COLO668 (cell line): ENCODE measurements at regions not wholly inside any gene's neighbourhood (a gene's known extent, or its start where the extent isn't known, plus 50 kb on each side); places are given as distances from the start of the nearest gene placed in this dataset.

Experiments
- DNase-seq: peaks from one replicate; lab custom pipeline; 2025; ENCODE audit not compliant: unreplicated experiment; lab: John Stamatoyannopoulos, UW

GRCh38 chr10:58932577-58933314, 243.7 kb upstream of the PHYHIPL start:
- DNase-seq = no peak

- no peak for DNase-seq
Measured at GRCh38 chr10:58936364-58936763, 240.1 kb upstream of the PHYHIPL start.

GRCh38 chr10:58937423-58937822, 239.0 kb upstream of the PHYHIPL start:
- no peak for DNase-seq

DNA sequence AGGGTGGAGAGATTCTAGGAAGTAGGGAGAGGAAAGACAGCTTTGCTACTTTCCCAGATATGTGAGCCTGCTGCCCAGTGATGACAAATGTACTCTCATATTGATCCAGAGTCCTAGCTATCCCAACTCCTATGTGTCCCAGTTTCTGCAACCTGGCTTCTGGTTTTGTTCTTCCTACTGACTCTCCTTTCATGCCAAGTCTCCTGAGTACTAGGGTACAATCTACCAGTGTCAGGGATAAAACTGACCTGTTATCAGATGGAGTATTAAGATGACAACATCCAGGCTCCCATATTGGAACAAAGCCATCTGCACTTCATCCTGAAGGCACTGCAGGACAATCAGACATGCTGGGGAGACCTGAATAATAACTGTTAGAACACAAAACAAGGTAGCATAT, 233.7 kb upstream of the PHYHIPL start:
- DNase-seq = no peak

DNA sequence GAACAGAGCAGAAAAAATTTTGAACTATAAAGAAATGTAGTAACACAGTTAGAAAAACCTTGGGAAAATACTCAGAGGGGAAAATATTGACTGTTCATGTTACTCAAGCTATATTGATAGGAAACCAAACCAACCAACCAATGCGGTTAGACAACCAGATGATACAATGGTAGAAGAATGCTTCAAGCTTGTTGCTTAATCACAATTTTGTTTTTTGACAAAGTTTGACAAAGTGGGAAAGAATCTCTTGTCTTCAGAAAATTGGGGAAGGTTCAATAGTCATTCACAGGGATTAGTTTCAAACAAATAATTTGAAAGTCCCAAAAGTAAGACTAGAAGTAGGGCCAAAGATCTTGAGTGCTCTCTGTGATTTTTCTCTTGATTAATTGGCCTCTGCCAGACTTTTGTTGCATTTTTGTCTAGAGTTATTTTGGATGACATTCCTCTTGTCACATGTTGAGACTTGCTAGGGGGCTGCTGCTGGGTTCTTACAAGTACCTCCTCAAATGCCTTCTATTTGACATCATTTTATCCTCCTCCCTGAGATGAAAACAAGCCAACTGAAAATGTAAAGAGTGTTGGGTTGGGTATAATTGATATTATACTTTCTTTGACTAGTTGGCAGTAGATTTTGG, 233.1 kb upstream of the PHYHIPL start:
- no peak for DNase-seq

- DNase-seq = no peak
Measured at GRCh38 chr10:58943960-58944359, 232.5 kb upstream of the PHYHIPL start.

- no peak for DNase-seq
Measured at GRCh38 chr10:58948303-58948702, 228.1 kb upstream of the PHYHIPL start.

DNA sequence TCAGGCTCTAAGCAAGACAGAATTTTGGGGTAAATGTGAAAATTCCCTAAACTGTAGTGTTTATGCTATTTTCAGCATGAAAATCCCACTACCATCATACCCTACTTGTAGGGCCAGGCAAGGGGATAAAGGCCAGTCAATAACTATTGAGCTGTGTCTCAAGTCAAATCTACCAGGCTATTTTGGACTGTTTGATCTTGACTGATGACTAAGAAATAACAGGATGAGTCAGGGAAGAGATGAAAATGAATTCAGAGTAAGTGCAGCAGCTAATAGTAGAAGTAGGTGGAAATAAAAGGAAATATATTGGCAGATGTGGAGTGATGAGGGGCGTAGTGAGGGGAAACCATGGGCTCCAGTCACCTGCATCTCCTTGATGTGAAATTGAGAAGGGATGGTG, 225.8 kb upstream of the PHYHIPL start:
- no peak for DNase-seq

DNA sequence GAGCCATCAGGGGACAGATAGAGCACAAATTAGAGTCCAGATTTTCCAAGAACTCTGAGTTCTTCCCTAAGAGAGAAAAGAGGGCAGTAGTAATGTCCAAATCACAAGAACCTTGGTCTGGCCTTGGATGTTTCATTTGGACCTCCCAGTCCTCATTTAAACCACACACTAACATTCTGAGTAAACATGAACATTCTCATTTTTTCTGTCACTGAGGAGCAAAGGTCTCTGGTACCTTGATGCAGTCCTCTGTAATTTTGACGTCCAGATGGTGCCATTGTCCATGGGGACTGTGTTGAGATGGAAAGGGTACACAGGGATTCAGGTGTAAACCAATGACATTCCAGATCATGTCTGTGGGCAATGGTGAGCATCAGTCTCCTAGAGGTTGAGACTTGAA, 225.4 kb upstream of the PHYHIPL start:
- no peak for DNase-seq

DNA sequence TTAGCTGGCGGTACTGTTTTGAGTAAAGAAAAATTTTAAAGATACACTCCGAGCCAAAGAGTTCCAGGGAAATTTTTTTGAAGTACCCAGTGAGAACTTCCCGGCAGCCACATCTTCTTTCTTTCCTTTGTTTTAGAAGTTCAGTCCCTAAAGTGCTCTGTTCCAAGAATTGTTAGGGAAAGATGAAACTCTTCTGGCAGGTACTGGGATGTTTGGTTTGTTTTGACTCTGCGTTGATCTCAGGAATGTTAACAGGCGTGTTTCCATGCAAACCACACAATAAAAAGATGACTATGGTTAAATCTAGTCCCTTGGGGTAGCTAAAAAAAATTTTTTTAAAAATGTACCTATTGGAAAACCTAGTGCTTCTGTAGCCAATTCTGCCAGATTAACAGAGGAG, 224.7 kb upstream of the PHYHIPL start:
- no peak for DNase-seq

DNA sequence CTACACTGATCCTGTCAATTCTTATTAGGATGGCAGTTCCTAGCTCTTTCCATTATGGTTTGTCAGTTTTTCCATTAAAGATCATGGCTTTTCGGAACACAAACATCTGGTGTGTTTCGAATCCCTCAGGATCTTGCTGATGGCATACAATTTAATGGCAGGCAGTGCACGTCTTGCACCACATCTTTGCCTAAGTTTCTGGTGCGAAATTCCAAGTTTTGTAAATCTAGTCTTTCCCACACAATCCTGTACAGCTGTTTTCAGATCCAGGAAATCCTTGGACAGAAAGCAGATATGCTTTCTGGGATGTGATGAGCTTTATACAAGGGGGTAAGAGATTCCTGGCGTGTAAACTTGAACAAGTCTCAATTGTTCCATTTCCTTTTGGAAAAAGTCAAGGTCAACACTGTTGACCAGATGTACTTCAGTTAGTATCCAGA, 224.3 kb upstream of the PHYHIPL start:
- no peak for DNase-seq

GRCh38 chr10:58952747-58953466, 223.5 kb upstream of the PHYHIPL start:
- DNase-seq = peak; percentile 43

GRCh38 chr10:58954178-58954577, 222.3 kb upstream of the PHYHIPL start:
- no peak for DNase-seq

GRCh38 chr10:58955615-58956014, 220.8 kb upstream of the PHYHIPL start:
- DNase-seq = no peak

- no peak for DNase-seq
Measured at GRCh38 chr10:58956926-58957325, 219.5 kb upstream of the PHYHIPL start.

DNA sequence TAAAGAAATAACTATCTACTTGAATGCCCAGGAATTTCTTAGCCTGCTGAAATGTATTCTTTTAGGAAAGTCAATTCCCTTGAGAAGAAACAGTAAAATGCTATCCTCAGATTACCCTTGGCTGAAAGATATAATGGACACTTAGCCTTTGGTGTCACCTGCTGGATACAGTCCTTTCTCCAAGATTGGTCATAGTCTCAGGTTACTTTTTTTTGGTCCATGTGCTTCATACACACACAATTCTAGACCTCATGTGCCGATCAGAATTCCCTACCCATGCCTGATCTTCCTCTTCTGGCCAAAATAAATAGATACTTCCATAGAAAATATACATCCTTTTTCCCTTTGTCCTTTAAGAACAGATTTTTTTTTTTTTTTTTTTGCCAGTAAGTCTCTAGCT, 218.9 kb upstream of the PHYHIPL start:
- no peak for DNase-seq

DNA sequence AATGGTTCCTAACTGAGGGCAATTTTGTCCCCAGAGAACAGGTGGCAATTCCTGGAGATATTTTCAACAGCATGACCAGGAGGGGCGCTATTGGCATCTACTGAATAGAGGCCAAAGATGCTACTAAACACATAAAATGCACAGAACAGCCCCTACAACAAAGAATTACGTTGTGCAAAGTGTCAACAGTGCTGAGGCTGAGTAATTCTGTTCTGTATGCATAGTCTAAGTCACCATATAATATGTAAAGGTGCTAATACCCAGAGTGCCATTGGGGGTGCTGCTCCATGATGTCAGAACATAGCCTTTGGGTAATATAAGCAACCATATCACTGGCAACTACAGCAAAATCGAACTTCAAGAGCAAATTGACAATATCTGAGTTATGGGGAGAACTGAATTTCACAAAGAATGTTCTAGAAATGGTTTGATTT, 213.3 kb upstream of the PHYHIPL start:
- DNase-seq = peak; percentile 19

DNA sequence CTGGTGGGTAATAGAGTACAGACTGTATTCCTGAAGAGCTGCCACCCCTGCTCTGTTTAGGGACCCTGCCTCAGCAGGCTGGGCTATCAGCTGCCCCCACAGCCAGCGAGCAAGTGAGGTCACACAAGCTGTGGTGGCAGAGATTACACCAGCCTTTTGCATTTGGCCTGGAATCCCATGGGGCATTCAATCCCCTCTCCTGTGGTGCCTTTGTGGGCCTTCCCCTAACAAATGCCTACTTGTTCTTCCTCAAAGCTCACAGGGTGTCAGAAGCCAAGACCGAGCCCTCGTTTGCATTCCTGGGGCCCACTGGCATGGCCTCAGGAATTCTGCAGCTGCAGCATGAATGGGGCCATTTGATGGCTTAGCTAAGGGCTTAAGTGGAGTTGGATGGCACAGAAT, 212.7 kb upstream of the PHYHIPL start:
- DNase-seq = no peak

GRCh38 chr10:58965855-58966254, 210.6 kb upstream of the PHYHIPL start:
- DNase-seq = no peak

DNA sequence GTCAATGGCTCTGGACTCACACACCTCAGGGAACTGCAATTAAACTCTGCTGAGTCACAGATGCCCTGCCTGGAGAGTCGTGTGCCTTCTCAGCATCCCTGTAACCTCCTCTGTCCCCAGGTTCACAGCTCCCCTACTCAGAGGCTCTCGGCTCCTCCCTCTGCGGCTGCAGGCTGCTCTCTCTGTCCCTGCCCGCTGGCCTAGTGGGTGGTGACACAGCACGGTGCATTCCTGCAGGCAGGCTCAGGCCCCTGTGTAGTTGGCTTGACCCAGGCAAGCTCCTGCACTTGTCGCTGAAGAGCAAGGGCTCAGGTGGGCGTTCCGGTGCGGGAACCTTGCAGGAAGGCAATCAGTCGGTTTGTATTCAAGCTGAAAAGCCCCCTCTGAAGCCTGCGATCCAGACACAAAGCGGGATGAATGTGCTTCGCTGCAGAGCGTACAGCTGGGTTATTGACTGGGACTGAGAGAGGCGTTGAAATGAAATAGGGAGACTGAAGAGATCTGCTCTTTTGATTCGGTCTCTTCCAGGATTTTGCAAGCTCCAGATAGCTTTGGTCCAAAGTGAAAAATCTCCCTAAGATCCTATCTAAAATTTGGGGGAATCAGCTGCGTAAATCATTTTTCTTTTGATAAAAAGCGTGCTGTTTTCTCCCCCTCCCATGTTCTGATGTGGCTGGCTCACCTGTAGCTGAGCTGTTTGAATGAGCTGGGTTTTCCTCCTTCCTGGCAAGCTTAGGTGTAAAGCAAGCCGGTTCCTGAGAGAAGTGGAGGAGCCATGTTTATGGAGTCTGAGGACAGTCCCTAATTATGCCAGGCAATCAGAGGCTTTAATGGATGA, 208.7 kb upstream of the PHYHIPL start:
- no peak for DNase-seq

DNA sequence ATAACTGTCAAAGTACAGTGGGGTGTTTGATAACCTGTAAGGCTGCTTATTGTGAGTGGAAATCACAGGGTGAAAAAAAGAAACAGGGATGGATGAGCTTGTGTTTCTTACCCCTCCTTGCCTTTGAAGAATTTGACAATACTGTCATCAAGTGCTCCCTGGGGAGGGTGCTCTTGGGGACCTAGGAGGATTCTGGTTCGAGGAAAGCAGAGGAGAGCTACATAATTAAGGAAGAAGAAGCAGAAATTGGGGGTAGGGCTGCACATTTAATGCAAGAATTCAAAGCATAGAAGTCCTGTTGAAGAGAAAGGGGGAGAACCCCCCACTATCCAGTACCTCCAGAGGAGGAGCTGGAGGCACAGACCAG, 208.1 kb upstream of the PHYHIPL start:
- no peak for DNase-seq
